ENCODE measurements at regions not wholly inside any gene's neighbourhood (a gene's known extent, or its start where the extent isn't known, plus 50 kb on each side); places are given as distances from the start of the nearest gene placed in this dataset.

DNA sequence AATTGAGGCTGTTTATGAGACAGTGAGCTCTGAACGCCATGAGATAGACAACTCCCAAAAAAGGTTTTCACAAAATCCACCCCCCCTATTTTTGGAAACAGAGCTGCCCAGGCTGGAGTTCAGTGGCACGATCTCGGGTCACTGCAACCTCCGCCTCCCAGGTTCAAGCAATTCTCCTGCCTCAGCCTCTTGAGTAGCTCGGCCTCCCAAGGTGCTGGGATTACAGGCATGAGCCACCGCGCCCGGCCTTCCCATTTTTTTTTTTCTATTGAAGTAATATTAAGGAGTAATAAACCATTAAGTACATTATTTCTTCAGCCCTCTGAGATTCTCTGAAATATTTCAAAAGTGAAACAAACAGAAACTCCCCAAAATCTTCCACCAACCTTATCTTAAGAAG lies 252.8 kb upstream of the NETO1 start:
- Histone ChIP-seq H3K4me1 (ENCODE audit: control insufficient read depth, insufficient read depth, low read length) (no peaks in the 10 kb centered on the region), H3K9me3 (replicated peaks; ENCODE audit: control insufficient read depth, insufficient read depth, low read length) (no peaks in the 10 kb centered on the region; the same call in 2 of the 3 replicates), H2AFZ (ENCODE audit: control insufficient read depth, low read depth, low read length) (no peak overlapping the region), H3K27me3 (replicated peaks in 1 of 2; ENCODE audit: control insufficient read depth in 2 of 2, insufficient read depth in 2 of 2, low read length in 1 of 2) (no peaks in the 10 kb centered on the region), H3K27ac (ENCODE audit: control insufficient read depth, insufficient read depth) (no peak overlapping the region), H3K4me3 (no peak overlapping the region), H3K9ac (ENCODE audit: control insufficient read depth, insufficient read depth, low read length) (no peak overlapping the region), H4K20me1 (ENCODE audit: control insufficient read depth, insufficient read depth) (no peaks in the 10 kb centered on the region), H3K36me3 (ENCODE audit: control insufficient read depth in 2 of 2, insufficient read depth in 2 of 2, low read length in 1 of 2) (no peaks in the 10 kb centered on the region), H3K79me2 (ENCODE audit: control insufficient read depth, insufficient read depth, low read length) (no peaks in the 10 kb centered on the region), H3K4me2 (ENCODE audit: control insufficient read depth, insufficient read depth) (no peak overlapping the region)
- intact Hi-C loops (cut with micrococcal nuclease; ENCODE audit: unreplicated experiment): no loop called here
- RAD21 ChIA-PET (ENCODE audit: unreplicated experiment): no interaction called here
- ATAC-seq (no peak), FAIRE-seq (no peak), DNase-seq (ENCODE audit: low read depth, low spot score) (no peak)
- TF ChIP-seq GATAD2B (conservative IDR thresholded peaks at IDR 0.05; ENCODE audit: low read depth) (no peak), TCF12 (IDR thresholded peaks at IDR 0.05; ENCODE audit: low read depth, low read length) (no peak), ZZZ3 (IDR thresholded peaks at IDR 0.05; ENCODE audit: control insufficient read depth, insufficient read length, low read depth) (no peak), SRF (IDR thresholded peaks at IDR 0.05; ENCODE audit: low read depth in 2 of 2, low read length in 2 of 2) (no peak), IKZF2 (IDR thresholded peaks at IDR 0.05) (no peak), CREB1 (IDR thresholded peaks at IDR 0.05; ENCODE audit: low read depth) (no peak), CBX5 (IDR thresholded peaks at IDR 0.05; ENCODE audit: low read depth) (no peak), BHLHE40 (IDR thresholded peaks at IDR 0.05; ENCODE audit: borderline replicate concordance in 1 of 2, low read depth in 2 of 2, low read length in 1 of 2) (no peak), ETV6 (conservative IDR thresholded peaks at IDR 0.05 in 1 of 2, IDR thresholded peaks at IDR 0.05 in 1 of 2; ENCODE audit: borderline replicate concordance in 1 of 2, low read depth in 1 of 2) (no peak), NFYA (IDR thresholded peaks at IDR 0.05; ENCODE audit: borderline replicate concordance, low read depth, low read length) (no peak), KAT2A (conservative IDR thresholded peaks at IDR 0.05; ENCODE audit: control insufficient read depth, low read depth, low read length) (no peak), MXI1 (IDR thresholded peaks at IDR 0.05; ENCODE audit: low read depth, low read length) (no peak)
- TF ChIP-seq, protein P1, sequence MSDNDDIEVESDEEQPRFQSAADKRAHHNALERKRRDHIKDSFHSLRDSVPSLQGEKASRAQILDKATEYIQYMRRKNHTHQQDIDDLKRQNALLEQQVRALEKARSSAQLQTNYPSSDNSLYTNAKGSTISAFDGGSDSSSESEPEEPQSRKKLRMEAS (IDR thresholded peaks at IDR 0.05; ENCODE audit: low read depth, low read length): no peak
- TF ChIP-seq, protein P2, sequence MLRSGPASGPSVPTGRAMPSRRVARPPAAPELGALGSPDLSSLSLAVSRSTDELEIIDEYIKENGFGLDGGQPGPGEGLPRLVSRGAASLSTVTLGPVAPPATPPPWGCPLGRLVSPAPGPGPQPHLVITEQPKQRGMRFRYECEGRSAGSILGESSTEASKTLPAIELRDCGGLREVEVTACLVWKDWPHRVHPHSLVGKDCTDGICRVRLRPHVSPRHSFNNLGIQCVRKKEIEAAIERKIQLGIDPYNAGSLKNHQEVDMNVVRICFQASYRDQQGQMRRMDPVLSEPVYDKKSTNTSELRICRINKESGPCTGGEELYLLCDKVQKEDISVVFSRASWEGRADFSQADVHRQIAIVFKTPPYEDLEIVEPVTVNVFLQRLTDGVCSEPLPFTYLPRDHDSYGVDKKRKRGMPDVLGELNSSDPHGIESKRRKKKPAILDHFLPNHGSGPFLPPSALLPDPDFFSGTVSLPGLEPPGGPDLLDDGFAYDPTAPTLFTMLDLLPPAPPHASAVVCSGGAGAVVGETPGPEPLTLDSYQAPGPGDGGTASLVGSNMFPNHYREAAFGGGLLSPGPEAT (IDR thresholded peaks at IDR 0.05; ENCODE audit: low read depth): no peak
- TF ChIP-seq, protein P3, sequence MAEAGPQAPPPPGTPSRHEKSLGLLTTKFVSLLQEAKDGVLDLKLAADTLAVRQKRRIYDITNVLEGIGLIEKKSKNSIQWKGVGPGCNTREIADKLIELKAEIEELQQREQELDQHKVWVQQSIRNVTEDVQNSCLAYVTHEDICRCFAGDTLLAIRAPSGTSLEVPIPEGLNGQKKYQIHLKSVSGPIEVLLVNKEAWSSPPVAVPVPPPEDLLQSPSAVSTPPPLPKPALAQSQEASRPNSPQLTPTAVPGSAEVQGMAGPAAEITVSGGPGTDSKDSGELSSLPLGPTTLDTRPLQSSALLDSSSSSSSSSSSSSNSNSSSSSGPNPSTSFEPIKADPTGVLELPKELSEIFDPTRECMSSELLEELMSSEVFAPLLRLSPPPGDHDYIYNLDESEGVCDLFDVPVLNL (IDR thresholded peaks at IDR 0.05; ENCODE audit: low read depth, low read length): no peak
- whole genome bisulfite sequencing (ENCODE audit: insufficient coverage, insufficient replicate concordance, low lambda C conversion rate, missing lambda C conversion rate): 49% methylated on average over 8 of the region's 8 CpGs
- SMC1A ChIA-PET (ENCODE audit: uncharacterized antibody, unreplicated experiment): no interaction called here
- CTCF ChIA-PET: no interaction called here
- POLR2A ChIA-PET: no interaction called here
- no TSS peak for BruUV-seq (replicated peaks)
- in situ Hi-C loops (cut with MboI): no loop called here
